ENCODE measurements at regions not wholly inside any gene's neighbourhood (a gene's known extent, or its start where the extent isn't known, plus 50 kb on each side); places are given as distances from the start of the nearest gene placed in this dataset.

DNA sequence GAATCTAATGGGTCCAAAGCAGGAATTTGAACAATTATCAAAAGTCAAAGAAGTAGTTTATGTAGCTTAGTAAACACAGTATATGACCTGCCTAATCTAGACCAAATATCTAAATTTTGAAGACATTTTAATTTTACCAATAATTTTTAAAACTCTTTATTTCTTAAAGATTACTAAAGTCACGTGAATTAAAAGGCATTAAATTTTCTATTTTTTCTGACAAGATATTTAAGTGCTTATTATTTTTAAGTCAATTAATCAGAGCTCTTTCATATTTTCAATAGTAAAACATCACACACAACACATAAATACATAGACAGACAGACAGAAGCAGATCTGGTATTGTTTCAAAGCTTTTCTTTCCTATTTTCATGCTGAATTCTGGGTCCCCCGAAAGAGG is 89.5 kb downstream of the ZNF467 start:
- Histone ChIP-seq H2AFZ (ENCODE audit: low read length) (no peak overlapping the region), H3K4me2 (ENCODE audit: low read depth, low read length) (no peak overlapping the region), H3K9ac (ENCODE audit: insufficient read depth, low read depth, low read length) (no peak overlapping the region), H3K4me3 (replicated peaks in 1 of 3; ENCODE audit: insufficient read depth in 1 of 3, low read depth in 2 of 3, low read length in 3 of 3) (no peak overlapping the region), H3K36me3 (replicated peaks in 1 of 2; ENCODE audit: control insufficient read depth in 1 of 2, insufficient read depth in 2 of 2, low read length in 2 of 2) (no peaks in the 10 kb centered on the region), H3K9me3 (ENCODE audit: low read length) (no peaks in the 10 kb centered on the region), H3K27me3 (ENCODE audit: control insufficient read depth in 1 of 2, insufficient read depth in 2 of 2, low read length in 2 of 2) (no peaks in the 10 kb centered on the region; a peak in 1 of 5 replicates), H3K79me2 (ENCODE audit: insufficient read depth, low read length) (no peaks in the 10 kb centered on the region), H3K4me1 (ENCODE audit: insufficient read depth, low read length) (no peaks in the 10 kb centered on the region), H4K20me1 (ENCODE audit: insufficient read depth, low read length) (no peaks in the 10 kb centered on the region), H3K27ac (ENCODE audit: extremely low read length, insufficient read depth, low read length) (no peak overlapping the region)
- no TSS peak for BruUV-seq (replicated peaks)
- FAIRE-seq (no peak), ATAC-seq (no peak), DNase-seq (ENCODE audit: low spot score) (no peak)
- in situ Hi-C loops (cut with HindIII; ENCODE audit: extremely low pct_ligation_motif_present, low pct_unique_long_range_greater_than_20kb) = no loop called here
- intact Hi-C loops (cut with micrococcal nuclease; ENCODE audit: unreplicated experiment) = no loop called here
- TF ChIP-seq, protein P1, sequence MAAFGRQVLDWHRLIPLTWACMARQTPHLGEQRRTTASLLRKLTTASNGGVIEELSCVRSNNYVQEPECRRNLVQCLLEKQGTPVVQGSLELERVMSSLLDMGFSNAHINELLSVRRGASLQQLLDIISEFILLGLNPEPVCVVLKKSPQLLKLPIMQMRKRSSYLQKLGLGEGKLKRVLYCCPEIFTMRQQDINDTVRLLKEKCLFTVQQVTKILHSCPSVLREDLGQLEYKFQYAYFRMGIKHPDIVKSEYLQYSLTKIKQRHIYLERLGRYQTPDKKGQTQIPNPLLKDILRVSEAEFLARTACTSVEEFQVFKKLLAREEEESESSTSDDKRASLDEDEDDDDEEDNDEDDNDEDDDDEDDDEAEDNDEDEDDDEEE (CRISPR knock-in tag; IDR thresholded peaks at IDR 0.05) = no peak
- TF ChIP-seq ZBTB21 (CRISPR knock-in tag; IDR thresholded peaks at IDR 0.05) = no peak
- CTCF ChIA-PET (ENCODE audit: low intra/inter-chr PET ratio, low total read pairs) = no interaction called here
- 16% methylated on average over 2 of the region's 2 CpGs for WGBS (ENCODE audit: low lambda C conversion rate)
- POLR2A ChIA-PET = no interaction called here

DNA sequence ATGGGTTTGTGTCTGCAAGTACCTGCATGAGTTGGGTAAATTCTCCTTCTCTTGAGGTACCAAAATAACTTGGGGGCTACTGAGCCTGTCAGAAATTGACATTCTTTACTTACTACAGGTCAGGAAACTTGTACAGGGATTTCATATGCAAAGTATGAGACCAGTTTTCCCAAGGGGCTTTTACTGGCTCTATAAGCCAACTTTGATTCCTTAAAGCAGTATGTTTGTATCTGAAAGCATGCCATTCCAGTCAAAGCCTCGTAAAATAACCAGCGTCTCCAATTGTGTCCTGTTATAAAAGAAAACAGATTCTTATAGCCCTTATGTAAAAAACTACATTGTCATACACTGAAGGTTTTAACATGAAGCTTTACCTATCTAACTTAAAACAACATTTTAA is 90.2 kb downstream of the ZNF467 start:
- in situ Hi-C loops (cut with HindIII; ENCODE audit: extremely low pct_ligation_motif_present, low pct_unique_long_range_greater_than_20kb) = no loop called here
- TF ChIP-seq PAWR (CRISPR knock-in tag; IDR thresholded peaks at IDR 0.05; ENCODE audit: borderline replicate concordance) = no peak
- no peak for TF ChIP-seq MED1 (CRISPR knock-in tag; IDR thresholded peaks at IDR 0.05)
- TF ChIP-seq, protein P2, sequence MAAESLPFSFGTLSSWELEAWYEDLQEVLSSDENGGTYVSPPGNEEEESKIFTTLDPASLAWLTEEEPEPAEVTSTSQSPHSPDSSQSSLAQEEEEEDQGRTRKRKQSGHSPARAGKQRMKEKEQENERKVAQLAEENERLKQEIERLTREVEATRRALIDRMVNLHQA (CRISPR knock-in tag; IDR thresholded peaks at IDR 0.05) = no peak
- TF ChIP-seq SYNCRIP (IDR thresholded peaks at IDR 0.05; ENCODE audit: insufficient read depth, low read depth, low read length) = no peak
- TF ChIP-seq, protein P3, sequence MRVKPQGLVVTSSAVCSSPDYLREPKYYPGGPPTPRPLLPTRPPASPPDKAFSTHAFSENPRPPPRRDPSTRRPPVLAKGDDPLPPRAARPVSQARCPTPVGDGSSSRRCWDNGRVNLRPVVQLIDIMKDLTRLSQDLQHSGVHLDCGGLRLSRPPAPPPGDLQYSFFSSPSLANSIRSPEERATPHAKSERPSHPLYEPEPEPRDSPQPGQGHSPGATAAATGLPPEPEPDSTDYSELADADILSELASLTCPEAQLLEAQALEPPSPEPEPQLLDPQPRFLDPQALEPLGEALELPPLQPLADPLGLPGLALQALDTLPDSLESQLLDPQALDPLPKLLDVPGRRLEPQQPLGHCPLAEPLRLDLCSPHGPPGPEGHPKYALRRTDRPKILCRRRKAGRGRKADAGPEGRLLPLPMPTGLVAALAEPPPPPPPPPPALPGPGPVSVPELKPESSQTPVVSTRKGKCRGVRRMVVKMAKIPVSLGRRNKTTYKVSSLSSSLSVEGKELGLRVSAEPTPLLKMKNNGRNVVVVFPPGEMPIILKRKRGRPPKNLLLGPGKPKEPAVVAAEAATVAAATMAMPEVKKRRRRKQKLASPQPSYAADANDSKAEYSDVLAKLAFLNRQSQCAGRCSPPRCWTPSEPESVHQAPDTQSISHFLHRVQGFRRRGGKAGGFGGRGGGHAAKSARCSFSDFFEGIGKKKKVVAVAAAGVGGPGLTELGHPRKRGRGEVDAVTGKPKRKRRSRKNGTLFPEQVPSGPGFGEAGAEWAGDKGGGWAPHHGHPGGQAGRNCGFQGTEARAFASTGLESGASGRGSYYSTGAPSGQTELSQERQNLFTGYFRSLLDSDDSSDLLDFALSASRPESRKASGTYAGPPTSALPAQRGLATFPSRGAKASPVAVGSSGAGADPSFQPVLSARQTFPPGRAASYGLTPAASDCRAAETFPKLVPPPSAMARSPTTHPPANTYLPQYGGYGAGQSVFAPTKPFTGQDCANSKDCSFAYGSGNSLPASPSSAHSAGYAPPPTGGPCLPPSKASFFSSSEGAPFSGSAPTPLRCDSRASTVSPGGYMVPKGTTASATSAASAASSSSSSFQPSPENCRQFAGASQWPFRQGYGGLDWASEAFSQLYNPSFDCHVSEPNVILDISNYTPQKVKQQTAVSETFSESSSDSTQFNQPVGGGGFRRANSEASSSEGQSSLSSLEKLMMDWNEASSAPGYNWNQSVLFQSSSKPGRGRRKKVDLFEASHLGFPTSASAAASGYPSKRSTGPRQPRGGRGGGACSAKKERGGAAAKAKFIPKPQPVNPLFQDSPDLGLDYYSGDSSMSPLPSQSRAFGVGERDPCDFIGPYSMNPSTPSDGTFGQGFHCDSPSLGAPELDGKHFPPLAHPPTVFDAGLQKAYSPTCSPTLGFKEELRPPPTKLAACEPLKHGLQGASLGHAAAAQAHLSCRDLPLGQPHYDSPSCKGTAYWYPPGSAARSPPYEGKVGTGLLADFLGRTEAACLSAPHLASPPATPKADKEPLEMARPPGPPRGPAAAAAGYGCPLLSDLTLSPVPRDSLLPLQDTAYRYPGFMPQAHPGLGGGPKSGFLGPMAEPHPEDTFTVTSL (CRISPR knock-in tag; IDR thresholded peaks at IDR 0.05; ENCODE audit: borderline replicate concordance) = no peak
- TF ChIP-seq GTF3A (CRISPR knock-in tag; conservative IDR thresholded peaks at IDR 0.05) = no peak
- TF ChIP-seq AKAP8 (CRISPR knock-in tag; IDR thresholded peaks at IDR 0.05) = no peak
- no peak for TF ChIP-seq MIER2 (CRISPR knock-in tag; IDR thresholded peaks at IDR 0.05)
- no peak for TF ChIP-seq ZSCAN30 (CRISPR knock-in tag; IDR thresholded peaks at IDR 0.05)

More for the DNA sequence above, 90.2 kb downstream of the ZNF467 start:
- H3K9ac ChIP-seq (ENCODE audit: insufficient read depth, low read depth, low read length) = no peak overlapping the region
- no peak overlapping the region for H2AFZ ChIP-seq (ENCODE audit: low read length)
- ATAC-seq (no peak), DNase-seq (ENCODE audit: low spot score) (no peak), FAIRE-seq (no peak)
- no peaks in the 10 kb centered on the region for H4K20me1 ChIP-seq (ENCODE audit: insufficient read depth, low read length)
- no peak overlapping the region for H3K4me2 ChIP-seq (ENCODE audit: low read depth, low read length)
- WGBS (ENCODE audit: low lambda C conversion rate) = 46% methylated on average over 2 of the region's 2 CpGs
- CTCF ChIA-PET (ENCODE audit: low intra/inter-chr PET ratio, low total read pairs) = no interaction called here
- POLR2A ChIA-PET = no interaction called here
- H3K27me3 ChIP-seq (ENCODE audit: control insufficient read depth in 1 of 2, insufficient read depth in 2 of 2, low read length in 2 of 2) = no peaks in the 10 kb centered on the region; a peak in 1 of 5 replicates
- no peaks in the 10 kb centered on the region for H3K36me3 ChIP-seq (replicated peaks in 1 of 2; ENCODE audit: control insufficient read depth in 1 of 2, insufficient read depth in 2 of 2, low read length in 2 of 2)
- no peaks in the 10 kb centered on the region for H3K79me2 ChIP-seq (ENCODE audit: insufficient read depth, low read length)
- H3K9me3 ChIP-seq (ENCODE audit: low read length) = no peaks in the 10 kb centered on the region
- no peak overlapping the region for H3K4me3 ChIP-seq (replicated peaks in 1 of 3; ENCODE audit: insufficient read depth in 1 of 3, low read depth in 2 of 3, low read length in 3 of 3)
- no peak overlapping the region for H3K27ac ChIP-seq (ENCODE audit: extremely low read length, insufficient read depth, low read length)
- BruUV-seq (replicated peaks) = no TSS peak
- intact Hi-C loops (cut with micrococcal nuclease; ENCODE audit: unreplicated experiment) = no loop called here
- H3K4me1 ChIP-seq (ENCODE audit: insufficient read depth, low read length) = no peaks in the 10 kb centered on the region

Measured in HepG2 (cell line).